ENCODE measurements at regions not wholly inside any gene's neighbourhood (a gene's known extent, or its start where the extent isn't known, plus 50 kb on each side); places are given as distances from the start of the nearest gene placed in this dataset.
"Not testable (repeated sequence)": the region's sequence is repeated elsewhere in the genome, so short reads cannot be mapped to it uniquely, and the experiment has no call there.

- H3K4me3 ChIP-seq (replicated peaks in 1 of 2; ENCODE audit: low read depth in 2 of 2, low read length in 2 of 2) = no peak overlapping the region
- no peak for TF ChIP-seq CTCF (IDR thresholded peaks at IDR 0.05; ENCODE audit: low read depth, low read length)
These were observed 84.1 kb upstream of the CPHXL start for GRCh38 chr16:75810342-75810741.

GRCh38 chr16:75811020-75811634, 84.8 kb upstream of the CPHXL start:
- no peak for DNase-seq (ENCODE audit: low read depth in 2 of 2)

More at GRCh38 chr16:75810342-75810741, 84.1 kb upstream of the CPHXL start:
- no peak for DNase-seq (ENCODE audit: low read depth in 2 of 2)

GRCh38 chr16:75818491-75818890, 92.2 kb upstream of the CPHXL start:
- TF ChIP-seq CTCF (IDR thresholded peaks at IDR 0.05; ENCODE audit: low read depth, low read length) = no peak
- DNase-seq (ENCODE audit: low read depth in 2 of 2) = peak in 1 of 2 donors; percentile 9

More at GRCh38 chr16:75811020-75811634, 84.8 kb upstream of the CPHXL start:
- no peak overlapping the region for H3K4me3 ChIP-seq (replicated peaks in 1 of 2; ENCODE audit: low read depth in 2 of 2, low read length in 2 of 2)
- TF ChIP-seq CTCF (IDR thresholded peaks at IDR 0.05; ENCODE audit: low read depth, low read length) = no peak

GRCh38 chr16:75820672-75821071, 94.4 kb upstream of the CPHXL start:
- TF ChIP-seq CTCF (IDR thresholded peaks at IDR 0.05; ENCODE audit: low read depth, low read length) = no peak
- H3K4me3 ChIP-seq (replicated peaks in 1 of 2; ENCODE audit: low read depth in 2 of 2, low read length in 2 of 2) = no peak overlapping the region
- no peak for DNase-seq (ENCODE audit: low read depth in 2 of 2)

More at GRCh38 chr16:75818491-75818890, 92.2 kb upstream of the CPHXL start:
- no peak overlapping the region for H3K4me3 ChIP-seq (replicated peaks in 1 of 2; ENCODE audit: low read depth in 2 of 2, low read length in 2 of 2)

- H3K4me3 ChIP-seq (replicated peaks in 1 of 2; ENCODE audit: low read depth in 2 of 2, low read length in 2 of 2) = no peak overlapping the region
- DNase-seq (ENCODE audit: low read depth in 2 of 2) = no peak
- no peak for TF ChIP-seq CTCF (IDR thresholded peaks at IDR 0.05; ENCODE audit: low read depth, low read length)
These were observed 94.8 kb upstream of the CPHXL start for GRCh38 chr16:75821117-75821516.

GRCh38 chr16:75825750-75826149, 99.5 kb upstream of the CPHXL start:
- DNase-seq (ENCODE audit: low read depth in 2 of 2); H3K4me3 ChIP-seq (replicated peaks in 1 of 2; ENCODE audit: low read depth in 2 of 2, low read length in 2 of 2): not testable (repeated sequence)

GRCh38 chr16:75827372-75828038, 101.2 kb upstream of the CPHXL start:
- H3K4me3 ChIP-seq (replicated peaks in 1 of 2; ENCODE audit: low read depth in 2 of 2, low read length in 2 of 2); DNase-seq (ENCODE audit: low read depth in 2 of 2): not testable (repeated sequence)

- DNase-seq (ENCODE audit: low read depth in 2 of 2); H3K4me3 ChIP-seq (replicated peaks in 1 of 2; ENCODE audit: low read depth in 2 of 2, low read length in 2 of 2): not testable (repeated sequence)
These were observed 107.1 kb upstream of the CPHXL start for GRCh38 chr16:75833385-75833784.
